ENCODE measurements at regions not wholly inside any gene's neighbourhood (a gene's known extent, or its start where the extent isn't known, plus 50 kb on each side); places are given as distances from the start of the nearest gene placed in this dataset.

GRCh38 chr13:40215747-40216146, 450.7 kb downstream of the FOXO1 start:
- DNase-seq (ENCODE audit: low read depth in 2 of 2): no peak

DNA sequence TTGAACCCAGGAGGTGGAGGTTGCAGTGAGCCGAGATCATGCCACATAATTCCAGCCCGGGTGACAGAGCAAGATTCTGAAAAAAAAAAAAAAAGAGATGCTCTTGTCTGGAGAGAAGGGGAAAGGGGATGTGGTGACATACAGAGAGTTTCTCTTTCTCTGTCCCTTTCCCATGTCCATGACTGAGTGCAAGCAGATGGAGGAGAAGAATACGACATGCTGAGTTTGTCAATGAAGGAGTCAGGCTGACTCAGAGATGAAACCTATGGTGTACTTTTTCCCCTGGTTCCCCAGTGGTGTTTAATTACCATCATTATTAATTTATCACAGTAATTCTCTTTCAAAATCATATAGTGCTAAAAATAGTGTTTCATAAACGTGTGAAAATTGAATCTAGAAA, 448.8 kb downstream of the FOXO1 start:
- no peak for DNase-seq (ENCODE audit: low read depth in 2 of 2)

DNA sequence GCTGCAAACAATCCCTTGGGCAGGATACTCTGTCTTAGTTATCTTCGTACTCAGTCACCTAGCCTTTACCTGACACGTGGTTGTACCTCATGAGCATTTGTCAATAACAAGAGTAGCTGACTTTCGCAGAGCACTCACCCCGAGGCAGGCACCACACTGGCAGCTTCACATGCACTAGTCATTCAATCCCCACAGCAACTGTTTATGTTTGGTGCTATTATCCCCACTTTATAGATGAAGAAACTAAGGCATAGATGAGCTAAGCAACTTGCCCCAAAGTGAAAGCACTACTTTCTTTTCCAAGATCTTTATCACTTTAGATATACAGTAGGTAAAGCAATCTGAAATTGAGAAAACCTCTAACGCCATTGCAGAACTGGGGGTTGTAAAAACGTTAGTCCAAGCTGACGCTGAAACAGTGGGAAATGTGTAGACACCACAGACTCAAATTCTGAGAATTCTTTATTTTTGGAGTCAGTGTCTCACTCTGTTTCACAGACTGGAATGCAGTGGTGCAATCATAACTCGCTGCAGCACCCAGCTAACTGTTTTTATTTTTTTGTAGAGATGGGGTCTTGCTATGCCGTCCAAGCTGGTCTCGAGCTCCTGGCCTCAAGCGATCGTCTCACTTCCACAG, 446.0 kb downstream of the FOXO1 start:
- no peak for DNase-seq (ENCODE audit: low read depth in 2 of 2)

DNA sequence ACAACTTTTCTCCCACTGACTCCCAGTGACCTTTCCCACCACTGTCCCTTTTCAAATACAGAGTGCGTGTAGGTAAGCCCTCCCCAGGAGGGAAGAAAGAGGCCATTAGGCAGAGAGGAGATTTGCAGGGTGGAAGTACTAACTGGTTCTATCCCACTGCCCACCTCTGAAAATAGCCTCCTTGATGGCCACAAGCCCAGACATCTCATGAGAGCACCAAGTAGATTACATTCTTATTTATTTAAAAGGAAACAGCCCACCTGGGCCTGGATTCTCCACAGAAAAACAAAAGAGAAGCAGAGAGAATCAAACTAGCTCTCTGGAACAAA, 445.3 kb downstream of the FOXO1 start:
- DNase-seq (ENCODE audit: low read depth in 2 of 2): no peak

DNA sequence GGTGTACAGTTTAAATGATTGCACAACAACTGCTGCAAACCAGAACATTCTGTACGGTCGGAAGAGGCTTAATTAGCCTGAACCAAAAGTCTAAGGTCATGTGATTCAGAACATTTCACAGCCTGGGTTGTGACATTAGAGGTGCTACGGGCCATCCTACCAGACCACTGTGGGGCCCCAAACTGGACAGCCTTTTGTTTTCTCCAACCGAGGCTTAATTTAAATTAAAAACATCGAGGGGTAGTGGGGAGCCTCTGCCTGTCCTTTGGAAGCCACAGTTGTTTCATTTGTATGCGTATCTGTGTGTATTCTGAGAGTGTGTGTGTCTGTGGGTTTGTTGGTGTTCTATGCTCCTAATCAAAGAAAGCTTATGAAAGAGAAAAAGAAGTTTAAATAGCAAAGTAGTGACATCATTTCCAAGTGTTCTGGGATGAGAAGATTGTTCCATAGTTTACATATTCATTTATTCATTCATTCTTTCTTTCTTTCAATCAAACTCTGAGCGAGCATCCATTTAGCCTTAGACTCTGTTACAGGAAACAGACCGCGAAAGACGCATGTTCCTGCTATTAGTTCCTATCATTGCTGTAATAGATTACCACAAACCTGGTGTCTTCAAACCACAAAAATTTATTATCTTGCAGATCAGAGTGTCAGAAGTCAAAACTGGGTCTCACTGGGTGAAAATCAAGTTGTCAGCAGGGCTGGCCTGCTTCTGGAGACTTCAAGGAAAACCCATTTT, 444.8 kb downstream of the FOXO1 start:
- no peak for DNase-seq (ENCODE audit: low read depth in 2 of 2)

DNA sequence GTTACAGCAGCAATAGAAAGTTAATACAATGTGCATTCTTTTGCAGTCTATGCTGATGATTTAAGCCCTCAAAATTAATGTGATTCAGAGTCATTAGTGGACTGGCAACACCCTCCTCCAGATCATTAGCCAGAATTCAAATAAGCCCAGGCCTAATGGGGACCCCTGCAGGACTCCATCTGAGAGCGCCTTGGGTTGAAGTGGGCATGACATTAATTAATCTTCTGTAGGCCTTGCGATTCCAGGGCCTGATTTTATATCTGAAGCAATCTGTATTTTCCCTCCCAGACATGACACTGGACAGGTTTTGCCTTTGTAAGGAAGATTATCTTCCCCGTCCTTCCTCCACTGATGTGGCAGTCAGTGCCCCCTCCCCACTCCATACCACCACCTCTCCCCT, 442.9 kb downstream of the FOXO1 start:
- DNase-seq (ENCODE audit: low read depth in 2 of 2): no peak

- DNase-seq (ENCODE audit: low read depth in 2 of 2): no peak
These were observed 437.9 kb downstream of the FOXO1 start for GRCh38 chr13:40228496-40228895.

- no peak for DNase-seq (ENCODE audit: low read depth in 2 of 2)
These were observed 437.5 kb downstream of the FOXO1 start for GRCh38 chr13:40228990-40229389.

DNA sequence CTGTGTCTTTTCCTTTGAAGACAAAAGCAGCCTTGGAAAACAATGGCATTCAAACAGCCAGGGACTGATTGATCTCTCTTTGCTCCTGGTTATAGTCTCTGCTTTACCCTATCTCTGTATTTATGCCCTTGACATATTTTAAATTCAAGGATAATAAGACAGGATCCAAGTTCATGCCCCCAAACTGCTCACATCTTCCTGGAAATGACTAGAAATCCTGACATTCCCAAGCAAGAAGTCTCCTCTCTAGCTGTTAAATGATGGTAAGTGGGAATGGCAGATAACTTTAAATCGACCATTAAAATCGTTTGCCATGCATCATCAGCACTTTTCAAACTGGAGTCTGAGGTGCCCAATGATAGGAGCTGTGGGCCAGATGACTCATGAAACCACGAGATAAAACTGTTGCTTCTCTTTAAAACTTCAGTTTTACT, 435.6 kb downstream of the FOXO1 start:
- no peak for DNase-seq (ENCODE audit: low read depth in 2 of 2)

GRCh38 chr13:40231311-40231710, 435.1 kb downstream of the FOXO1 start:
- no peak for DNase-seq (ENCODE audit: low read depth in 2 of 2)

DNA sequence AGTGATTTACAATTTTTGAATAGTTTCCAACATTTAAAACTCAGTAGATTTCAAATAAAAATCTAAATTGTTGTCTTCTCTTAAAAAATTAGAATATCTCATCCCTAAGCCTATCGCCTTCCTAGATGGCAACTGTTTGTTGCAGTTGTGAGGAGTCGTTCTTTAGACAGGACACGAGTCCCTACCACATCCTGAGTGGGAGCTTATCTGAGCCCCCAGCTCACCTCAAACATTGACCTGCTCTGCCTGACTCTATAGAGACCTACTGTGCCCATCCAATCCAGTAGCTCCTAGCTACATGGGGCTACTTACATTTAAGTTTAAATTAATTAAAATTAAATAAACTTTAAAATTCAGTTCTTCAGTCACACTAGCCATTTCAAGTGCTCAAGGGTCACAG, 434.7 kb downstream of the FOXO1 start:
- DNase-seq (ENCODE audit: low read depth in 2 of 2): no peak

GRCh38 chr13:40232311-40233040, 434.0 kb downstream of the FOXO1 start:
- DNase-seq (ENCODE audit: low read depth in 2 of 2): no peak

DNA sequence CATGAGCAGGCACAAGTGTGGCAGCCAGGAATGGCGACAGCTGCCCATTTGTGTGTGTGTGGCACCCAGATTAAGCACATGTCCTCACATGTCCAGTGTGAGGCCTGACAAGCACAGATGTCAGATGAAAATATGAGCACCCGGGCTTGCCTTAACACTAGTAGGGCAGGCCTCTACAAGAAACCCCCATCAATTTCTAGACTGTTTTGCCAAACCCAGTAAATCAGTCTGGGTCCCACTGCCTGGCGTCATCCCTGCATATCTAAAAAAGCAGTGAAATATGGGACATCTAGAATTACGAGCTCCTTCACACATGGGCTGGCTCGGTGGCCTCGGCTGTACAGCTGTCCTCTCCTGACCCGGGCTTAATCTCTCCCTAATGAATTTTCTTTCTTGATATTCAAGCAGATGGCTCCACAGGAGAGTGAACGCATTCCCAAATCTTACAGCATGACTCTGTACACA, 432.7 kb downstream of the FOXO1 start:
- DNase-seq (ENCODE audit: low read depth in 2 of 2): no peak

- no peak for DNase-seq (ENCODE audit: low read depth in 2 of 2)
These were observed 431.2 kb downstream of the FOXO1 start for GRCh38 chr13:40235160-40235796.

GRCh38 chr13:40236566-40237168, 429.8 kb downstream of the FOXO1 start:
- DNase-seq (ENCODE audit: low read depth in 2 of 2): no peak

GRCh38 chr13:40238761-40239160, 427.7 kb downstream of the FOXO1 start:
- DNase-seq (ENCODE audit: low read depth in 2 of 2): no peak

GRCh38 chr13:40240293-40240692, 426.1 kb downstream of the FOXO1 start:
- no peak for DNase-seq (ENCODE audit: low read depth in 2 of 2)

- DNase-seq (ENCODE audit: low read depth in 2 of 2): no peak
These were observed 425.2 kb downstream of the FOXO1 start for GRCh38 chr13:40241125-40241798.

DNA sequence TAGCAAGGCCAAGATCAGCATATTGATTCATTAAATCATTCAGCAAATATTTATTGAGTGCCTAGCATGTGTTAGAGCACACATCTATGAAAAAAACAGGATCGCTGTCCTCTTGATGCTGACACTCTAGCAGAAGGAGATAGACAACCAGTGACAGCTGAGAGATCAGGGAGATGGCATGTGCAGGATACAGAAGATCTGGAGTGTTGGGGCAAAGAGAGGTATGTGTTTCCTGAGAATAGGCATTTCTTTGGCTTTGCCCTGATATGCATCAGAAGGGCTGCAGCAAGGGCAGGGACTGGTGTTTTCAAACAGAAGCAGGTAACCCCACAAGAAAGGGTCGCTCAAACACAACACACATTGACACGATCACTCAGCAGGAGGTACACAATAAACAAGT, 423.4 kb downstream of the FOXO1 start:
- no peak for DNase-seq (ENCODE audit: low read depth in 2 of 2)

- no peak for DNase-seq (ENCODE audit: low read depth in 2 of 2)
These were observed 422.5 kb downstream of the FOXO1 start for GRCh38 chr13:40243982-40244381.

- no peak for DNase-seq (ENCODE audit: low read depth in 2 of 2)
These were observed 420.9 kb downstream of the FOXO1 start for GRCh38 chr13:40245567-40245966.

All from stimulated activated CD8-positive, alpha-beta memory T cell treated with anti-CD3 and anti-CD28 coated beads, Interleukin-2, amount 100 ng/mL, for 48 hours (primary cell).